Tibial nerve (tissue), 4 donors: ENCODE measurements at regions not wholly inside any gene's neighbourhood (a gene's known extent, or its start where the extent isn't known, plus 50 kb on each side); places are given as distances from the start of the nearest gene placed in this dataset.

Source experiments
- DNase-seq, 2 donors: peaks; one replicate each; pipeline ENCODE4 v3.0.0-alpha.2; 2019; ENCODE audit warnings: low spot score in 2 of 2
- H3K27ac ChIP-seq, 4 donors: fragments of 200-600 bp; sonication (generic) in 3 of 4; one replicate each; pipeline ENCODE4 v1.5.1; 2017 to 2019; ENCODE audit warnings: mild to moderate bottlenecking in 1 of 4
- H3K27me3 ChIP-seq, 2 donors: fragments of 200-600 bp; sonication (generic) in 1 of 2; one replicate each; pipeline versions ENCODE4 v1.5.1 to v1.6.0; 2017 to 2019
- H3K36me3 ChIP-seq, 3 donors: fragments of 200-600 bp; sonication (generic); one replicate each; pipeline ENCODE4 v1.5.1; 2018 to 2019
- H3K4me1 ChIP-seq, 4 donors: fragments of 200-600 bp; sonication (generic) in 3 of 4; one replicate each; pipeline ENCODE4 v1.5.1; 2017 to 2019
- H3K4me3 ChIP-seq, 4 donors: fragments of 200-600 bp; sonication (generic) in 3 of 4; one replicate each; pipeline ENCODE4 v1.5.1; 2017 to 2019; ENCODE audit warnings: mild to moderate bottlenecking in 1 of 4, moderate library complexity in 1 of 4
- H3K9me3 ChIP-seq, 4 donors: fragments of 200-600 bp; sonication (generic) in 3 of 4; one replicate each; pipeline ENCODE4 v1.5.1; 2017 to 2019
- CTCF ChIP-seq, 5 experiments: fragments of 200-600 bp in 3 of 5; fragments of 450-650 bp in 2 of 5; sonication (generic) in 3 of 5; IDR thresholded peaks; one replicate each; pipeline ENCODE4 v1.5.1; 2016 to 2019; ENCODE audit warnings: antibody characterized with exemption in 5 of 5, mild to moderate bottlenecking in 3 of 5, moderate library complexity in 2 of 5
- EP300 ChIP-seq, 2 donors: sonication (generic); formaldehyde crosslinking; IDR thresholded peaks; one replicate each; pipeline ENCODE4 v1.6.1; 2017; ENCODE audit warnings: antibody characterized with exemption in 2 of 2, mild to moderate bottlenecking in 1 of 2
- POLR2A ChIP-seq, 2 donors: fragments of 450-650 bp; IDR thresholded peaks; one replicate each; pipeline ENCODE4 v1.6.1; 2017; ENCODE audit warnings: antibody characterized with exemption in 2 of 2, mild to moderate bottlenecking in 2 of 2, moderate library complexity in 2 of 2
- WGBS, 2 donors: methylation state at CpG; one replicate each; pipeline ENCODE4 v1.1.5; 2018; 5-methylcytosine and 5-hydroxymethylcytosine counted together

- 25 to 43% methylated on average over 2 of the region's 2 CpGs for WGBS, 2 donors
- H3K27me3 ChIP-seq: no peaks in the 10 kb centered on the region
- no peak for DNase-seq
- no peak overlapping the region for H3K27ac ChIP-seq
- no peak overlapping the region for H3K4me3 ChIP-seq
- H3K4me1 ChIP-seq: no peaks in the 10 kb centered on the region
- no peaks in the 10 kb centered on the region for H3K36me3 ChIP-seq
- H3K9me3 ChIP-seq: no peaks in the 10 kb centered on the region
- TF ChIP-seq CTCF (IDR thresholded peaks at IDR 0.05): no peak
- no peak for TF ChIP-seq EP300 (IDR thresholded peaks at IDR 0.05)
- no peak for TF ChIP-seq POLR2A (IDR thresholded peaks at IDR 0.05)
These were observed 1560.4 kb upstream of the TENM3 start for GRCh38 chr4:180682776-180683175.

GRCh38 chr4:180683186-180683585 lies 1560.0 kb upstream of the TENM3 start:
- no peaks in the 10 kb centered on the region for H3K27me3 ChIP-seq
- no peaks in the 10 kb centered on the region for H3K9me3 ChIP-seq
- WGBS, 2 donors: 79 to 84% methylated on average over 5 of the region's 5 CpGs
- no peaks in the 10 kb centered on the region for H3K36me3 ChIP-seq
- TF ChIP-seq CTCF (IDR thresholded peaks at IDR 0.05) (no peak), POLR2A (IDR thresholded peaks at IDR 0.05) (no peak), EP300 (IDR thresholded peaks at IDR 0.05) (no peak)
- H3K4me3 ChIP-seq: no peak overlapping the region
- H3K27ac ChIP-seq: no peak overlapping the region
- DNase-seq: no peak
- H3K4me1 ChIP-seq: no peaks in the 10 kb centered on the region

- Histone ChIP-seq H3K4me1 (no peaks in the 10 kb centered on the region), H3K27me3 (no peaks in the 10 kb centered on the region), H3K36me3 (no peaks in the 10 kb centered on the region), H3K9me3 (peaks cover 0 to 3% (median 0%) of the 10 kb centered on the region in 4 donors), H3K4me3 (no peak overlapping the region), H3K27ac (no peak overlapping the region)
- 71 to 82% methylated on average over 2 of the region's 2 CpGs for WGBS, 2 donors
- TF ChIP-seq POLR2A (IDR thresholded peaks at IDR 0.05): no peak
- TF ChIP-seq CTCF (IDR thresholded peaks at IDR 0.05): no peak
- no peak for TF ChIP-seq EP300 (IDR thresholded peaks at IDR 0.05)
- no peak for DNase-seq
These were observed 1554.7 kb upstream of the TENM3 start for GRCh38 chr4:180688480-180688879.

GRCh38 chr4:180694875-180695274 lies 1548.3 kb upstream of the TENM3 start:
- TF ChIP-seq POLR2A (IDR thresholded peaks at IDR 0.05) (no peak), CTCF (IDR thresholded peaks at IDR 0.05) (no peak), EP300 (IDR thresholded peaks at IDR 0.05) (no peak)
- Histone ChIP-seq H3K27me3 (no peaks in the 10 kb centered on the region), H3K9me3 (peaks cover 0 to 4% (median 0%) of the 10 kb centered on the region in 4 donors), H3K36me3 (no peaks in the 10 kb centered on the region), H3K4me3 (no peak overlapping the region), H3K27ac (no peak overlapping the region), H3K4me1 (peaks cover 0 to 4% (median 0%) of the 10 kb centered on the region in 4 donors)
- DNase-seq: no peak
- 73 to 91% methylated on average over 1 of the region's 1 CpG for WGBS, 2 donors

GRCh38 chr4:180695851-180696250 lies 1547.4 kb upstream of the TENM3 start:
- no peak for DNase-seq
- Histone ChIP-seq H3K27ac (no peak overlapping the region), H3K9me3 (peaks cover 0 to 4% (median 0%) of the 10 kb centered on the region in 4 donors), H3K27me3 (no peaks in the 10 kb centered on the region), H3K4me3 (no peak overlapping the region), H3K4me1 (peaks cover 0 to 4% (median 0%) of the 10 kb centered on the region in 4 donors), H3K36me3 (no peaks in the 10 kb centered on the region)
- WGBS, 2 donors: 49 to 50% methylated on average over 1 of the region's 1 CpG
- no peak for TF ChIP-seq POLR2A (IDR thresholded peaks at IDR 0.05)
